IPS-NIHi7 (cell line): ENCODE measurements at regions not wholly inside any gene's neighbourhood (a gene's known extent, or its start where the extent isn't known, plus 50 kb on each side); places are given as distances from the start of the nearest gene placed in this dataset.
A peak's percentile ranks its signal among the peaks of the same experiment; 100 is the strongest.

Source experiments
- DNase-seq: peaks from one replicate; pipeline ENCODE4 v3.0.0; 2012; ENCODE audit warnings: mixed read lengths; ENCODE audit errors: extremely low spot score

DNA sequence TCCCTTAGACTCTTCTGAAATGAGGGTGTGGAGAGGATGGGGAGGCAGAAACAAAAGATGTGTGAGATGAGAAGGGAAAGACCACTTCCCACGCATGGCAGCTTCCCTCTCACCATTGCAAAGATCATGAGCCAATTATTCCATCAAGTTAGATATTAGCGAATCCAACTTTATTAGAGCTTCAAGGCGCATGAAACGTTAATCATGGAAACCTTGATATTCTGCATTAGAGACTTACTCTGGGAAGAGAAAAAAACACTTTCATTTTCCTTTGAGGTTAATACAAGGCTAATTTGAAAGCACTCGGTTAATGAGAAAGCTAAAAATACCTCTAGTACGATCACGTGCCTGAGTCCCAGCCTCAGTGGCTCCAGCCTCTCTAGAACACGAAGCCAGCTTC is 220.6 kb upstream of the RPL38 start:
- DNase-seq = no peak

- no peak for DNase-seq
These were observed 219.7 kb upstream of the RPL38 start for GRCh38 chr17:73983621-73984400.

- no peak for DNase-seq
These were observed 218.5 kb upstream of the RPL38 start for GRCh38 chr17:73984941-73985340.

- no peak for DNase-seq
These were observed 217.9 kb upstream of the RPL38 start for GRCh38 chr17:73985466-73986015.

DNA sequence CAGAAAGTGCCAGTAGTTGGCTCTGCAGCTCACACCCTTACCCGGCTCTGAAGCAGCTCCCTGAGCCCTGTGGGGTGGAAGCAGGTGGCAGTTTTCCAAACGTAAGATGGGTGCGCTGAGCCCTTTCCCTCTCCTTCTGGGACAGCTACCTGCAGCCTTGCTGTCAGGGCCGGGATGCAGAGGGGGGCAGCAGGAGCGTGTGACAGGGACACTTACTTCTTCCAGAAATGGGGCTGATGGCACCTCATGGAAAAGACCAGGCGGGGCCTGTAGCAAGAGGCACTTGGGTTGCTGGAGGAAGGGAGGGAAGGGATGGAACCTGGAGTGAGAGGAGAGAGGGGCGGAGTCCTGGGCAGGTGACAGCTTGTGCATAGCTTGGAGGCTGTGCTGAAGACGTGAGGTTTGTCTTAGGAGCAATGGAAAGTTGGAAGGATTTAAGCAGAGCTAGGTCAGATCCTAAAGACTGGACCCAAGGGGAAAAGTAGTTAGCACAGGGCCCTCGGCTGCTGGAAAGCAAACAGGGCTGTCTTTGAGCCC is 216.8 kb upstream of the RPL38 start:
- no peak for DNase-seq

DNA sequence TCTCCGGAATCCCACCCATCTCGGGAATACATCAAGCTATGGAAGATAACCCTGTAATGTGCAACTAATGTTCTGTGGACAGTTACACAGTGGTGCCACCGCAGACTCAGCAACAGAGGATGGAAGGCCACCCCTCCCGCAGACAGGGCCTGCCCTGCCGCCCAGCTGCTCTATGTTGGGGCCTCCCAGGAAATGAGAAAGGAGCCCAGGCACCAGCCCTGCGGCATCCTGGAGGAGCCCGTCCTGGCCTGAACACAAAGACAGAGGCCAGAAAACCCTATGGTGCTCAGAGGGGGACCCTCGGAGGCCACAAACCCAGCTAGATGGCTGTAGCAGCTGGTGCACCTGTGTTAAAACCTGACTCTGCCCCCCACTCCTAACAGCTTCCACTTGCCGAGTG is 216.1 kb upstream of the RPL38 start:
- DNase-seq = no peak

- DNase-seq = no peak
These were observed 215.5 kb upstream of the RPL38 start for GRCh38 chr17:73987845-73988509.

DNA sequence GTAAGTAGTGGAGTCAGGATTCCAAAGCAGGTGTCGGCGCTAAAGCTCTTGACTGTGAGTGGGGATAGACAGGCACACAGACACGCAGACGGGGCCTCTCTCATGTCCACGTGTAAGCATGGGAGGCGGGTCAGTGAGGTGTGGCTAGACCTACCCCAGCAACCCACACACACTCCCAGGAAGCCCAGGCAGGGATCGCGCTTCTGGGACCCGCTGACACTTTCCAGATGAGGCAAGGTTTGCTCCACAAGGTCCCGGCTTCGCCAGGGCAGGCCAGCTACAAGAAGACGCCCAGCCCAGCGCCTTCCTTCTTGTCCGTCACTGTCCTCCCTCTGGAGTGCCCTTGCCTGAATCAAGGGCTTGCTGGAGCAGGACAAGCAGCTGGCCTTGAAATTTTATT is 213.8 kb upstream of the RPL38 start:
- DNase-seq = no peak

DNA sequence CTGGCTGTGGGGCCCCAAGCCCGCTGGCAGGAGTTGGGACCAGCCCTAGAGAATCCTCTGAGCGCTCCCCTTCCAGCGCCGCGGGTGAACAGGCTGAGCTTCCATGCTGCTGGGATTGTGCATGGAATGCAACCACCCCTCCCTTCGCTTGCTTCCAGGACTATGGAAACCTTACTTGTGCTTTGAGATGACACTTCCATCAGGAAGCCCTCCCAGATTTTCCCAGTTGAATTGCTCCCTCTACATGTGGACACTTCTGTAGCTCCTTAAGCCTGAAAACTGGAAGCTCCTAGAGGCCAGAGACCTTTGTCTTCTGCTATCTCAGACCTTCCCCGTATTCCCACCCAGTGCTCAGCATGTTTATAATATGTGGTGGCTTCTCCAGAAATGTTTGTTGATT is 213.2 kb upstream of the RPL38 start:
- no peak for DNase-seq

- no peak for DNase-seq
These were observed 212.2 kb upstream of the RPL38 start for GRCh38 chr17:73991260-73991659.

- DNase-seq = no peak
These were observed 208.5 kb upstream of the RPL38 start for GRCh38 chr17:73994946-73995345.

DNA sequence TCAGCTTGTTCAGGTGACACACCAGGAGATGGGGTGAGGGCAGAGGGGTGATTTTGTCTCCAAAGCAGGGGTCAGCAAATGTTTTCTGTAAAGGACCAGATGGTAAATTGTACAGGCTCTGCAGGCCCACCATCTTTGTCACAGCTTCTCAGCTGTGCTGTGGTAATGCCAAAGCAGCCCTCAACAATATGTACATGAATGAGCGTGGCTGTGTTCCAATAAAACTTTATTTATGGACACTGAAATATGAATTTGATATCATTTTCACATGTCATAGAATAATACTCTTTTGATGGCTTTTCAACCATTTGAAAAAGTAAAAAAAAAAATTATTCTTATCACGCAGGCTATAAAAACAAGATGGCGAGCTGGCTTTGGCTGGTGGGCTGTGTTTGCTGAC is 206.4 kb upstream of the RPL38 start:
- DNase-seq = no peak

DNA sequence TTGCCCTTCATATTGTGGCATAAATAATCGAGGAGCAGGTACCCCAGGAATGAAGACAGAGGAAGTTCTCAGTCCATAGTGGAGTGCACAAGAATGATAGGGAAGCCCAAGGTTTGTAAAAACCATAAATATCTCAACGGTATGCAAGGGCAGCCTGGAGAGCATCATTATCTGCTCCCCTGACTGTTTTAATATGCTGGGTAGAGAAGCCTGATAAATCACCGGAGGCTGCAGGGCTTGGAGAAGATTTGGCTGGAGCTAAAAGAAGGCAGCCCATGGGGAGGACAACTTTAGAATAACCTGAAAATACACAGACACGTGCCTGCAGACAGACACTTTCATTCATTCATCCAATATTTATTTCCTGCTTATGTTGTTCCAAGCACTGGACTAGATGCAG is 205.2 kb upstream of the RPL38 start:
- DNase-seq = no peak

GRCh38 chr17:73998653-73999645 is 204.5 kb upstream of the RPL38 start:
- DNase-seq = peak; percentile 93

DNA sequence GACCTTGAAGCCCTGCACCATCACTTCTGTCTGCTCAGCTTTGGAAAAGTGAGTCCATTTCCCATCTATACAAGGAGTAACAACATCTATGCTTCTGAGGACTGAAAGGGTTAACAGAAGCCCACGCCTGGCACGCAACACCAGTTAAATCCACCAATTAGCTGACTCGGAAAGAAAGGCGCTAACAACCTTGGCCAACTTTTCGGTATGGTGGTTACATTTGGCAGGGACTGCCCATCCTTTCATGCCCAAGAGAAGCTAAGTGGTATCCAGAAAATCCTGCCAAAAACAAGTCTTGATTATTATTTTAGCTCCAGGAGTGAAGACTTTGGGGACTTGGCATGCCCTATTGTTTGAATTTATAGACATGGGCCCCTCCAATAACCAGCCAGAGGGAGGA is 202.3 kb upstream of the RPL38 start:
- DNase-seq = no peak

DNA sequence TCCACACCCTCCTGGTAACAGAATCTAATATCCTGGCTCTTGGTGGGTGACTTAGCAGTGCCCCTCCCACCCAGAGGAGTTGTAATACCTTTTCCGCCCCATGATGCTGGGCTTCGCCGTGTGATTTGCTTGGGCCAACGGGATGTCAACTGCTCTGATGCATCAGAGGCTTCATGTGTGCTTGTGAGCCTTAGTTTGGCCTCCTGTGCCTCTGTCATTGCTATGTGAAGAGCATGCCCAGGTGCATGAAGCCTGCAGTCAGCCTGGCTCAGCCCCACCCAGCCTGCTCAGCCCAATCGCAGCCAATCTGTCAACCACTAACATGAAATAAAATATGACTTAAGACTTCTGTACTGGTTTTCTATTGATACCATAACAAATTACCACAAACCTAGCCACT is 201.2 kb upstream of the RPL38 start:
- no peak for DNase-seq

GRCh38 chr17:74004056-74004455 is 199.4 kb upstream of the RPL38 start:
- no peak for DNase-seq

DNA sequence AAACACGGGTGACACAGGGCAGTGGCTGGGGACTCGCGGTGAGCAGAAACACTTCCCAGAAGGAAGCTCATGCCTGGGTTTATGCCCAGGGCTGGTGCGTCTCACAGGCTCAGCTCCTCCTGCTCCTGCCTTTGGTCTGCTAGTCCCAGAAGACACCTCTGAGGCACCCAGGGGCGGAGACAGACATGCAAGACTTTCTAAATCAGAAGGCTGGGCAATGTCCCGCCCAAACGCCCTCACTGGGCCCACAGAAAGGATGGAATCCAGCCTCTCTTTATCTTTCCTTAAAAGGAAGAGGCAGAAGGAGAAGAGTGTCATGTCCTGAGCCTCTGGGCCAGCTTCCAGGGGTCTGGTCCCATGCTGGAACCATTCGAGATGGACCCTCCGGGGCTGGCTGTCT is 197.7 kb upstream of the RPL38 start:
- DNase-seq = no peak

GRCh38 chr17:74006371-74006770 is 197.1 kb upstream of the RPL38 start:
- DNase-seq = no peak

- peak; percentile 85 for DNase-seq
These were observed 195.3 kb upstream of the RPL38 start for GRCh38 chr17:74008196-74008595.

DNA sequence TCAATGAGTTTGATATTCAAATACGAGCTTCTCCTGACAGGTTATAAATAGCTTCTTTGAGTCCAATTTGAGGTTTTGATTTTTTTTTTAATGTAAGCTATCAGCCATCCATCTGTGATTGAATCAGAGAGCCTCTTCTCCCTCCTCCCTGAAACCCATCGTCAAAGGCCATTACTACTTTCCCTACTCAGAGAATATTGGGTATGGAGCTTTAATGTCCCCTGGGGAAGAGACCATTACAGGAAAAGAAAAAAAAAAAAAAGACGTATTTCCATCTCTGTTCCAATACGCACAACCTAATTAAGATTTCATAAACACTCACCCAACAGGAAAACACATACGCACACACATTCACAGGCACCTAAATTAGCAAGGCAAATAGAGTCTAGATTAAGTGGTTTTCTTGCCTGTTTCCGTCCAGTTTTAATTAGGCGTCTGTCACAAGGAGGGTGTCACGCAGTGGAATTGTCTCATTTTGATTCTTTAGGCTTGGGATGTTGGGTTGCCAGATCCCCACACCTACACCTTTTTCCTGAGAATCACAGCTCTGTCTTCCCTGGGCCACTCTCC is 194.3 kb upstream of the RPL38 start:
- no peak for DNase-seq
